Endothelial cell of umbilical vein (primary cell): ENCODE measurements at regions not wholly inside any gene's neighbourhood (a gene's known extent, or its start where the extent isn't known, plus 50 kb on each side); places are given as distances from the start of the nearest gene placed in this dataset.

ENCODE experiments used
- BruUV-seq: library from RNA; stranded (reverse); fragments of 400-500 nt; replicated peaks from 2 replicates; lab custom pipeline; 2021; lab: Mats Ljungman, UMichigan
- CTCF ChIA-PET: fragments of 300-600, 350-600 bp; sonication (Branson Sonifier 250); formaldehyde crosslinking; loops from one replicate; lab custom pipeline; 2021; ENCODE audit warnings: antibody characterized with exemption, inconsistent platforms; lab: Charles Lee
- POLR2A ChIA-PET: fragments of 300-600, 350-600 bp; sonication (Branson Sonifier 250); formaldehyde crosslinking; loops from one replicate; lab custom pipeline; 2021; ENCODE audit warnings: antibody characterized with exemption, inconsistent platforms; lab: Charles Lee
- DNase-seq: peaks from one replicate; pipeline ENCODE4 v3.0.0-alpha.2; 2011; ENCODE audit warnings: low read depth, low spot score
- FAIRE-seq: peaks from 2 replicates; lab custom pipeline; 2011; peaks lifted over from hg19 to GRCh38; lab: Jason Lieb, UNC
- H2AFZ ChIP-seq: 2 replicates; pipeline ENCODE4 v1.6.0; 2012; ENCODE audit warnings: low read depth, low read length, control low read depth, inconsistent platforms
- H3K27ac ChIP-seq: 2 replicates; pipeline ENCODE4 v1.5.1; 2011; ENCODE audit warnings: low read depth, mild to moderate bottlenecking, control low read depth, low read length, moderate library complexity; ENCODE audit not compliant: insufficient read depth
- H3K27me3 ChIP-seq, 2 experiments: 2 replicates each; pipeline versions ENCODE4 v1.6.0 to v1.6.1; 2011; ENCODE audit warnings: low read length in 2 of 2, mixed read lengths in 1 of 2; ENCODE audit not compliant: control insufficient read depth in 2 of 2, insufficient read depth in 2 of 2
- H3K36me3 ChIP-seq, 2 experiments: 2 replicates in 1 of 2; 3 replicates in 1 of 2; pipeline ENCODE4 v1.5.1; 2011; ENCODE audit warnings: low read length in 2 of 2, mild to moderate bottlenecking in 1 of 2, moderate library complexity in 1 of 2; ENCODE audit not compliant: control insufficient read depth in 2 of 2, insufficient read depth in 2 of 2; ENCODE audit errors: extremely low read depth in 1 of 2
- H3K4me1 ChIP-seq: 3 replicates; pipeline ENCODE4 v1.5.1; 2011; ENCODE audit warnings: mild to moderate bottlenecking, low read length; ENCODE audit not compliant: control insufficient read depth, insufficient read depth; ENCODE audit errors: extremely low read depth
- H3K4me2 ChIP-seq: 2 replicates; pipeline ENCODE4 v1.6.1; 2011; ENCODE audit warnings: low read length, control low read depth, mixed read lengths; ENCODE audit not compliant: insufficient read depth
- H3K4me3 ChIP-seq, 3 experiments: fragments of 200-600 bp in 1 of 3; sonication (generic), shearing (Covaris generic) in 1 of 3; replicated peaks in 1 of 3; 2 replicates each; pipeline ENCODE4 v1.5.1; 2011 to 2016; ENCODE audit warnings: control low read depth in 3 of 3, low read length in 3 of 3, mild to moderate bottlenecking in 2 of 3, inconsistent platforms in 1 of 3, low read depth in 1 of 3, moderate library complexity in 1 of 3; ENCODE audit not compliant: insufficient read depth in 1 of 3
- H3K79me2 ChIP-seq: 2 replicates; pipeline ENCODE4 v1.6.0; 2012; ENCODE audit warnings: low read length, inconsistent platforms; ENCODE audit not compliant: control insufficient read depth, insufficient read depth
- H3K9ac ChIP-seq: replicated peaks from 2 replicates; pipeline ENCODE3; 2011; ENCODE audit warnings: low read length, control low read depth; ENCODE audit not compliant: insufficient read depth; ENCODE audit errors: extremely low read depth
- H3K9me1 ChIP-seq: replicated peaks from 3 replicates; pipeline ENCODE4 v1.6.0; 2011; ENCODE audit warnings: mild to moderate bottlenecking, low read length; ENCODE audit not compliant: control insufficient read depth, insufficient read depth; ENCODE audit errors: extremely low read depth
- H3K9me3 ChIP-seq: replicated peaks from 2 replicates; pipeline ENCODE4 v1.5.1; 2012; ENCODE audit warnings: low read length, inconsistent platforms; ENCODE audit not compliant: control insufficient read depth, insufficient read depth
- H4K20me1 ChIP-seq: replicated peaks from 2 replicates; pipeline ENCODE3; 2011; ENCODE audit warnings: mild to moderate bottlenecking, low read length; ENCODE audit not compliant: control insufficient read depth, insufficient read depth; ENCODE audit errors: extremely low read depth
- EZH2 ChIP-seq: IDR thresholded peaks from 2 replicates; pipeline ENCODE4 v1.6.1; 2012; ENCODE audit warnings: borderline replicate concordance, low read depth, mild to moderate bottlenecking, moderate library complexity, low read length, inconsistent platforms; ENCODE audit not compliant: severe bottlenecking
- FOS ChIP-seq: IDR thresholded peaks from 2 replicates; pipeline ENCODE4 v1.6.1; 2011; ENCODE audit warnings: mild to moderate bottlenecking, low read length, moderate library complexity, borderline replicate concordance; ENCODE audit not compliant: insufficient read depth
- GATA2 ChIP-seq: IDR thresholded peaks from 2 replicates; pipeline ENCODE4 v1.7.0; 2011; ENCODE audit warnings: low read depth, mild to moderate bottlenecking, moderate library complexity, mixed read lengths, low read length; ENCODE audit not compliant: insufficient read length, insufficient read depth
- JUN ChIP-seq: IDR thresholded peaks from 2 replicates; pipeline ENCODE4 v1.6.1; 2011; ENCODE audit warnings: borderline replicate concordance, low read depth; ENCODE audit not compliant: insufficient read length, insufficient read depth
- MYC ChIP-seq: IDR thresholded peaks from one replicate; pipeline ENCODE4 v1.6.1; 2011; ENCODE audit warnings: mild to moderate bottlenecking, low read depth, low read length
- POLR2A ChIP-seq: IDR thresholded peaks from 2 replicates; pipeline ENCODE4 v1.6.1; 2012; ENCODE audit warnings: low read depth, mild to moderate bottlenecking, control low read depth, low read length
- POLR2AphosphoS5 ChIP-seq: IDR thresholded peaks from 2 replicates; pipeline ENCODE4 v1.6.1; 2012; ENCODE audit warnings: low read depth, mild to moderate bottlenecking, control low read depth, low read length, moderate library complexity; ENCODE audit not compliant: insufficient read depth
- dilution Hi-C: fragments of 300-500 bp; cut with MboI; formaldehyde crosslinking; loops from one replicate; pipeline ENCODE4 v1.15.0; 2019; ENCODE audit warnings: low sequenced_read_pairs; ENCODE audit not compliant: extremely low pct_ligation_motif_present
- intact Hi-C: fragments of 100-400 bp; cut with micrococcal nuclease; formaldehyde crosslinking; loops from one replicate; pipeline ENCODE4 v1.10.0; 2022
- TF ChIP-seq, protein P1 (sequence below): IDR thresholded peaks from 2 replicates; pipeline ENCODE4 v1.6.1; 2011; ENCODE audit not compliant: insufficient read depth, insufficient read length
- TF ChIP-seq, protein P2 (sequence below), 2 donors: IDR thresholded peaks; 1 replicate in 1 of 2; 2 replicates in 1 of 2; pipeline ENCODE4 v1.5.1; 2011; ENCODE audit warnings: low read length in 2 of 2, mild to moderate bottlenecking in 2 of 2, moderate library complexity in 2 of 2, control low read depth in 1 of 2, inconsistent platforms in 1 of 2, low read depth in 1 of 2; ENCODE audit not compliant: insufficient read depth in 1 of 2; ENCODE audit errors: extremely low read depth in 1 of 2

DNA sequence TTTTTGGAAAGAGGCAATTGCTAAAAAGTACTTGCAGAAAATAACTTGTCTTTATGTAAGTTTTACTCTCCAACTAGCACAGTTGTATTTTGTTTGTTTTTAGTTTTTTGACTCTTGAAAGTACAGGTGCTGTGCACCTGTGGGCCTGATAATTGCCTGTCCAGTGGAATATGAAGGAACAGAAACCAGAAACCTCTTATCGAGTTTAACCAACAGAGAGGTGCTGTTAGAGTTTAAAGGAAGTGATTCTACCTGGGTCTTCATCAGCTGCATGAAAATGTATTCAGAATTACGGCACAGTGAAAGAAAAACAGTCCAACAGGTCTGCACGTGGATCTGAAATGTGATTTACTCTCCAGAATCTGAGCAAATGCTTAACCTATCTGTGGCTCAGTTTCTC is 326.6 kb upstream of the POM121L12 start:
- dilution Hi-C loops, result no loop called here
- Histone ChIP-seq H3K4me2 (no peak overlapping the region), H3K36me3 (no peaks in the 10 kb centered on the region), H3K9me3 (no peaks in the 10 kb centered on the region), H3K27ac (no peak overlapping the region), H3K4me3 (no peak overlapping the region), H2AFZ (no peak overlapping the region), H3K4me1 (no peaks in the 10 kb centered on the region), H3K9ac (no peak overlapping the region), H3K9me1 (no peaks in the 10 kb centered on the region), H3K79me2 (no peaks in the 10 kb centered on the region), H4K20me1 (no peaks in the 10 kb centered on the region), H3K27me3 (no peaks in the 10 kb centered on the region)
- ChIA-PET POLR2A (no interaction called here), CTCF (no interaction called here)
- DNase-seq, result no peak
- no peak for FAIRE-seq
- BruUV-seq, result no TSS peak
- intact Hi-C loops, result no loop called here
- TF ChIP-seq POLR2AphosphoS5 (no peak), MYC (no peak), EZH2 (no peak), JUN (no peak), POLR2A (no peak), FOS (no peak), GATA2 (no peak)
- TF ChIP-seq, protein P1, sequence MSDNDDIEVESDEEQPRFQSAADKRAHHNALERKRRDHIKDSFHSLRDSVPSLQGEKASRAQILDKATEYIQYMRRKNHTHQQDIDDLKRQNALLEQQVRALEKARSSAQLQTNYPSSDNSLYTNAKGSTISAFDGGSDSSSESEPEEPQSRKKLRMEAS, result no peak
- TF ChIP-seq, protein P2, sequence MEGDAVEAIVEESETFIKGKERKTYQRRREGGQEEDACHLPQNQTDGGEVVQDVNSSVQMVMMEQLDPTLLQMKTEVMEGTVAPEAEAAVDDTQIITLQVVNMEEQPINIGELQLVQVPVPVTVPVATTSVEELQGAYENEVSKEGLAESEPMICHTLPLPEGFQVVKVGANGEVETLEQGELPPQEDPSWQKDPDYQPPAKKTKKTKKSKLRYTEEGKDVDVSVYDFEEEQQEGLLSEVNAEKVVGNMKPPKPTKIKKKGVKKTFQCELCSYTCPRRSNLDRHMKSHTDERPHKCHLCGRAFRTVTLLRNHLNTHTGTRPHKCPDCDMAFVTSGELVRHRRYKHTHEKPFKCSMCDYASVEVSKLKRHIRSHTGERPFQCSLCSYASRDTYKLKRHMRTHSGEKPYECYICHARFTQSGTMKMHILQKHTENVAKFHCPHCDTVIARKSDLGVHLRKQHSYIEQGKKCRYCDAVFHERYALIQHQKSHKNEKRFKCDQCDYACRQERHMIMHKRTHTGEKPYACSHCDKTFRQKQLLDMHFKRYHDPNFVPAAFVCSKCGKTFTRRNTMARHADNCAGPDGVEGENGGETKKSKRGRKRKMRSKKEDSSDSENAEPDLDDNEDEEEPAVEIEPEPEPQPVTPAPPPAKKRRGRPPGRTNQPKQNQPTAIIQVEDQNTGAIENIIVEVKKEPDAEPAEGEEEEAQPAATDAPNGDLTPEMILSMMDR (IDR thresholded peaks at IDR 0.05; ENCODE audit: extremely low read depth in 1 of 2, insufficient read depth in 1 of 2, low read depth in 1 of 2, low read length in 2 of 2), result no peak
